ENCODE measurements at regions not wholly inside any gene's neighbourhood (a gene's known extent, or its start where the extent isn't known, plus 50 kb on each side); places are given as distances from the start of the nearest gene placed in this dataset.

DNA sequence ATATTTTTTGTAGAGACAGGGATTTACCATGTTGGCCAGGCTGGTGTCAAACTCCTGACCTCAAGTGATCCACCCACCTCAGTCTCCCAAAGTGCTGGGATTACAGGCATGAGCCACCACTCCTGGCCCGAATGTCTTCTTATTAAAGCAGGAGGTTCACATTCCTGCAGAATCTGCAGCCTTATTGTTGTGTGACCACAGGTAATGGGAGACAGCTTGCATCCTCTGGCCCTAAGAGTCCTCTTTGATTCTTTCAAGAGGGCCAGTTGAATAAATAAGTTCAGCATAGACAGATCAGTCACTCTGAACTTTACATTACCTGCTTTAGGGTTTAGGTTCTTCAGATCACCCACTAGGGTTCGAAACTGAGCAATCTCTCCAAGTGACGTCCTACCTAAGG, 172.9 kb upstream of the TOPAZ1 start:
- Histone ChIP-seq H3K9me3 (no peaks in the 10 kb centered on the region), H3K4me1 (no peaks in the 10 kb centered on the region), H3K4me3 (no peak overlapping the region), H3K36me3 (no peaks in the 10 kb centered on the region), H3K27me3 (peaks cover 0 to 3% (median 0%) of the 10 kb centered on the region in 4 donors), H3K27ac (no peak overlapping the region)
- TF ChIP-seq POLR2A (IDR thresholded peaks at IDR 0.05), result no peak
- TF ChIP-seq, protein P1, sequence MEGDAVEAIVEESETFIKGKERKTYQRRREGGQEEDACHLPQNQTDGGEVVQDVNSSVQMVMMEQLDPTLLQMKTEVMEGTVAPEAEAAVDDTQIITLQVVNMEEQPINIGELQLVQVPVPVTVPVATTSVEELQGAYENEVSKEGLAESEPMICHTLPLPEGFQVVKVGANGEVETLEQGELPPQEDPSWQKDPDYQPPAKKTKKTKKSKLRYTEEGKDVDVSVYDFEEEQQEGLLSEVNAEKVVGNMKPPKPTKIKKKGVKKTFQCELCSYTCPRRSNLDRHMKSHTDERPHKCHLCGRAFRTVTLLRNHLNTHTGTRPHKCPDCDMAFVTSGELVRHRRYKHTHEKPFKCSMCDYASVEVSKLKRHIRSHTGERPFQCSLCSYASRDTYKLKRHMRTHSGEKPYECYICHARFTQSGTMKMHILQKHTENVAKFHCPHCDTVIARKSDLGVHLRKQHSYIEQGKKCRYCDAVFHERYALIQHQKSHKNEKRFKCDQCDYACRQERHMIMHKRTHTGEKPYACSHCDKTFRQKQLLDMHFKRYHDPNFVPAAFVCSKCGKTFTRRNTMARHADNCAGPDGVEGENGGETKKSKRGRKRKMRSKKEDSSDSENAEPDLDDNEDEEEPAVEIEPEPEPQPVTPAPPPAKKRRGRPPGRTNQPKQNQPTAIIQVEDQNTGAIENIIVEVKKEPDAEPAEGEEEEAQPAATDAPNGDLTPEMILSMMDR (IDR thresholded peaks at IDR 0.05), result no peak
- no peak for DNase-seq
- WGBS, 2 donors, result 92 to 94% methylated on average over 3 of the region's 3 CpGs
- intact Hi-C loops (cut with DNase I), result no loop called here

GRCh38 chr3:44069276-44069675, 172.4 kb upstream of the TOPAZ1 start:
- Histone ChIP-seq H3K36me3 (no peaks in the 10 kb centered on the region), H3K9me3 (no peaks in the 10 kb centered on the region), H3K27ac (no peak overlapping the region), H3K4me3 (no peak overlapping the region), H3K4me1 (no peaks in the 10 kb centered on the region), H3K27me3 (no peaks in the 10 kb centered on the region)
- WGBS, 2 donors, result 49 to 65% methylated on average over 5 of the region's 5 CpGs
- TF ChIP-seq POLR2A (IDR thresholded peaks at IDR 0.05), result no peak
- TF ChIP-seq, protein P1 (IDR thresholded peaks at IDR 0.05), result no peak
- intact Hi-C loops (cut with DNase I), result no loop called here
- DNase-seq, result no peak

- 87 to 88% methylated on average over 8 of the region's 8 CpGs for WGBS, 2 donors
- no peak overlapping the region for H3K4me3 ChIP-seq
- no peaks in the 10 kb centered on the region for H3K9me3 ChIP-seq
- DNase-seq, result no peak
- no peak for TF ChIP-seq POLR2A (IDR thresholded peaks at IDR 0.05)
- TF ChIP-seq, protein P1 (IDR thresholded peaks at IDR 0.05), result no peak
- peaks cover 0 to 3% (median 0%) of the 10 kb centered on the region in 4 donors for H3K27me3 ChIP-seq
- H3K27ac ChIP-seq, result no peak overlapping the region
- no peaks in the 10 kb centered on the region for H3K4me1 ChIP-seq
- intact Hi-C loops (cut with DNase I), result no loop called here
- H3K36me3 ChIP-seq, result no peaks in the 10 kb centered on the region
Observed at GRCh38 chr3:44070841-44071546, 170.7 kb upstream of the TOPAZ1 start.

DNA sequence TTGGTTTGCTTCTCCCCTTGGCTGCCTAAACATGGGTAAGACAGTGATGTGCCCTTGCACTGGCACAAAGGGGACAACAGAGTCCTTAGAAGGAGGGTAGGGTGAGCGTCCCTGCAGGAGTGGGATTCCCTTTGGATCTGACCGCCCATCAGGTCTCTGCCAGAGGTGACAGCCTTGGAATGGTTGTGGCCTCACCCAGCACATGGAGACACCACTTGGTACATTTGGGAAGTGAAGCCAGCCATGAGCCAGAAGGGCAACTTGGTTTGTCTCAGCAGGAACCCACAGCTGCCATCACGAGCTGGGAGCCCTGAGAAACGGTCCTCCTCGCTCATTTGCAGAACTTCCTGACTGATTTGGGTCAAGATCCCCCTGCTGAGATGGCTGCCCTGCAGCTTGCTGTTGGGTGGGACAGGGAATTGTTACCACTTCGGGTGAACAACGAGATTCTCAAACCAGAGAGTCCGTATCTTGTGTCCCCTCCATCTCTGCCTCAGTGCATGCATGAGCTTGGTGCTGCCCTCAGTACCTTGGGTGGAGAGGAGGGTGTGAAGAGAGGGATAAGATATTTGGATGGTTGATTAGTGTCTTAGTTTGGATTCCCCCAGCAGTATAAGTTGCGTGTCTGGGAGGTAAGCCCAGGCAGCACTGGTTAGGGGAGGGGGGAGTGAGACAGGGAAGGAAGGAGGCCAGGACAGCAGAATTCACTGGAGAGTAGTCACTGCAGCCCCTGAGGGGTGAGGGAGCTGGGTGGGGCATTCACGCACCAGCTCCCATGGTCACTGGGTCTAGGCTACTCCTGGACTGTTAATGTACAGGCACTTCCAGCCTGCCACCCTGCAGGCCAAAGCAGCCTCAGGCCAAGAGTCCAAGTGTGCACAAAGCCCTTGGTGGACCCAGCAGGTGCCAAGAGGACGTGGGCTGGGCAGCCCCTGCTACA, 168.8 kb upstream of the TOPAZ1 start:
- Histone ChIP-seq H3K36me3 (no peaks in the 10 kb centered on the region), H3K9me3 (no peaks in the 10 kb centered on the region), H3K4me1 (no peaks in the 10 kb centered on the region), H3K27ac (no peak overlapping the region), H3K27me3 (peaks cover 0 to 8% (median 0%) of the 10 kb centered on the region in 4 donors), H3K4me3 (no peak overlapping the region)
- DNase-seq, result no peak
- intact Hi-C loops (cut with DNase I), result no loop called here
- TF ChIP-seq, protein P1 (IDR thresholded peaks at IDR 0.05), result no peak
- no peak for TF ChIP-seq POLR2A (IDR thresholded peaks at IDR 0.05)
- WGBS, 2 donors, result 85 to 100% methylated on average over 1 to 5 of the region's 11 CpGs

- no peaks in the 10 kb centered on the region for H3K36me3 ChIP-seq
- H3K4me3 ChIP-seq, result no peak overlapping the region
- no peak overlapping the region for H3K27ac ChIP-seq
- WGBS, 2 donors, result 65 to 72% methylated on average over 3 of the region's 3 CpGs
- H3K27me3 ChIP-seq, result peaks cover 0 to 9% (median 0%) of the 10 kb centered on the region in 4 donors
- TF ChIP-seq POLR2A (IDR thresholded peaks at IDR 0.05), result no peak
- TF ChIP-seq, protein P1 (IDR thresholded peaks at IDR 0.05), result no peak
- no peak for DNase-seq
- intact Hi-C loops (cut with DNase I), result no loop called here
- H3K4me1 ChIP-seq, result no peaks in the 10 kb centered on the region
- no peaks in the 10 kb centered on the region for H3K9me3 ChIP-seq
Observed at GRCh38 chr3:44074181-44074580, 167.5 kb upstream of the TOPAZ1 start.
